WTC11 (cell line): ENCODE measurements at regions not wholly inside any gene's neighbourhood (a gene's known extent, or its start where the extent isn't known, plus 50 kb on each side); places are given as distances from the start of the nearest gene placed in this dataset.

Experiments used
- ATAC-seq: fragments of 200-7000 bp; cut with Tn5 transposase; 2 replicates; pipeline ENCODE4 v1.10.0; 2021; ENCODE audit warnings: mild to moderate bottlenecking, moderate library complexity
- CTCF ChIA-PET: fragments of 300-600 bp; sonication (Branson Sonifier 250); formaldehyde crosslinking; loops from one replicate; lab custom pipeline; 2021; ENCODE audit warnings: antibody characterized with exemption; lab: Charles Lee
- POLR2A ChIA-PET: fragments of 350-600 bp; sonication (Branson Sonifier 250); formaldehyde crosslinking; loops from one replicate; lab custom pipeline; 2021; ENCODE audit warnings: antibody characterized with exemption; lab: Charles Lee
- DNase-seq: peaks from one replicate; pipeline ENCODE4 v3.0.0; 2021; ENCODE audit warnings: low spot score
- H3K27ac Mint-ChIP-seq: 2 replicates; pipeline ENCODE4 v1.8.0; 2021; ENCODE audit warnings: mixed read lengths
- H3K27me3 Mint-ChIP-seq: 2 replicates; pipeline ENCODE4 v1.8.0; 2021; ENCODE audit warnings: low read depth, mild to moderate bottlenecking, moderate library complexity, mixed read lengths
- H3K36me3 Mint-ChIP-seq: 2 replicates; pipeline ENCODE4 v1.8.0; 2021; ENCODE audit warnings: mixed read lengths
- H3K4me1 Mint-ChIP-seq: 2 replicates; pipeline ENCODE4 v1.8.0; 2022; ENCODE audit warnings: mixed read lengths
- H3K4me3 Mint-ChIP-seq: 2 replicates; pipeline ENCODE4 v1.8.0; 2021; ENCODE audit warnings: mild to moderate bottlenecking, moderate library complexity, mixed read lengths
- H3K9me3 Mint-ChIP-seq: 2 replicates; pipeline ENCODE4 v1.8.0; 2021; ENCODE audit warnings: mixed read lengths
- ATF3 ChIP-seq: sonication (generic); formaldehyde crosslinking; conservative IDR thresholded peaks from 2 replicates; pipeline ENCODE4 v1.8.1; 2022; ENCODE audit warnings: mild to moderate bottlenecking, missing genetic modification reagents
- CREB1 ChIP-seq: sonication (generic); formaldehyde crosslinking; IDR thresholded peaks from 2 replicates; pipeline ENCODE4 v1.8.0; 2023; ENCODE audit warnings: mild to moderate bottlenecking, missing genetic modification reagents
- ELF4 ChIP-seq: sonication (generic); formaldehyde crosslinking; IDR thresholded peaks from 2 replicates; pipeline ENCODE4 v1.8.1; 2022; ENCODE audit warnings: low read depth, mild to moderate bottlenecking, moderate library complexity, missing genetic modification reagents
- FOXJ3 ChIP-seq: sonication (generic); formaldehyde crosslinking; IDR thresholded peaks from 2 replicates; pipeline ENCODE4 v1.9.0; 2021; ENCODE audit warnings: missing genetic modification reagents, mild to moderate bottlenecking, borderline replicate concordance
- IRF2 ChIP-seq: sonication (generic); formaldehyde crosslinking; IDR thresholded peaks from 2 replicates; pipeline ENCODE4 v1.8.0; 2022; ENCODE audit warnings: low read depth, missing genetic modification reagents, borderline replicate concordance
- JAZF1 ChIP-seq: fragments of 250-450 bp; sonication (Bioruptor Pico); IDR thresholded peaks from 2 replicates; pipeline ENCODE4 v1.9.0; 2021; ENCODE audit warnings: moderate library complexity, mild to moderate bottlenecking, inconsistent platforms
- NFATC4 ChIP-seq: fragments of 250-450 bp; sonication (Bioruptor Pico); IDR thresholded peaks from 2 replicates; pipeline ENCODE4 v1.9.0; 2021; ENCODE audit warnings: mild to moderate bottlenecking
- NFE2L1 ChIP-seq: sonication (generic); formaldehyde crosslinking; IDR thresholded peaks from 2 replicates; pipeline ENCODE4 v1.8.1; 2023; ENCODE audit warnings: missing genetic modification reagents
- NFYB ChIP-seq: sonication (generic); formaldehyde crosslinking; conservative IDR thresholded peaks from 2 replicates; pipeline ENCODE4 v1.8.0; 2022; ENCODE audit warnings: low read depth, missing genetic modification reagents
- NR1H2 ChIP-seq: sonication (generic); formaldehyde crosslinking; IDR thresholded peaks from 2 replicates; pipeline ENCODE4 v1.9.0; 2021; ENCODE audit warnings: mild to moderate bottlenecking, moderate library complexity, missing genetic modification reagents
- NR3C1 ChIP-seq: sonication (generic); formaldehyde crosslinking; conservative IDR thresholded peaks from 2 replicates; pipeline ENCODE4 v1.8.1; 2023; ENCODE audit warnings: low read depth, mild to moderate bottlenecking, missing genetic modification reagents
- PRDM15 ChIP-seq: sonication (generic); formaldehyde crosslinking; IDR thresholded peaks from 2 replicates; pipeline ENCODE4 v1.8.0; 2022; ENCODE audit warnings: missing genetic modification reagents
- RORB ChIP-seq: fragments of 250-450 bp; sonication (Bioruptor Pico); IDR thresholded peaks from 2 replicates; pipeline ENCODE4 v1.9.0; 2021; ENCODE audit warnings: mild to moderate bottlenecking
- TCF7 ChIP-seq: sonication (generic); formaldehyde crosslinking; IDR thresholded peaks from 2 replicates; pipeline ENCODE4 v1.8.0; 2022; ENCODE audit warnings: mild to moderate bottlenecking, low read depth, missing genetic modification reagents, moderate library complexity
- USF1 ChIP-seq: sonication (generic); formaldehyde crosslinking; IDR thresholded peaks from 2 replicates; pipeline ENCODE4 v1.8.0; 2022; ENCODE audit warnings: mild to moderate bottlenecking, missing genetic modification reagents
- ZNF138 ChIP-seq: sonication (generic); formaldehyde crosslinking; conservative IDR thresholded peaks from 2 replicates; pipeline ENCODE4 v1.8.1; 2022; ENCODE audit warnings: mild to moderate bottlenecking, moderate library complexity, missing genetic modification reagents
- ZNF416 ChIP-seq: fragments of 250-450 bp; sonication (Bioruptor Pico); IDR thresholded peaks from 2 replicates; pipeline ENCODE4 v1.9.0; 2021; ENCODE audit warnings: mild to moderate bottlenecking, inconsistent platforms
- TF ChIP-seq, protein P1 (sequence below): sonication (generic); formaldehyde crosslinking; IDR thresholded peaks from 2 replicates; pipeline ENCODE4 v1.8.0; 2023; ENCODE audit warnings: missing genetic modification reagents, mild to moderate bottlenecking, borderline replicate concordance
- TF ChIP-seq, protein P2 (sequence below): fragments of 200-600 bp; IDR thresholded peaks from 2 replicates; pipeline ENCODE4 v1.8.0; 2022; ENCODE audit warnings: antibody characterized with exemption

DNA sequence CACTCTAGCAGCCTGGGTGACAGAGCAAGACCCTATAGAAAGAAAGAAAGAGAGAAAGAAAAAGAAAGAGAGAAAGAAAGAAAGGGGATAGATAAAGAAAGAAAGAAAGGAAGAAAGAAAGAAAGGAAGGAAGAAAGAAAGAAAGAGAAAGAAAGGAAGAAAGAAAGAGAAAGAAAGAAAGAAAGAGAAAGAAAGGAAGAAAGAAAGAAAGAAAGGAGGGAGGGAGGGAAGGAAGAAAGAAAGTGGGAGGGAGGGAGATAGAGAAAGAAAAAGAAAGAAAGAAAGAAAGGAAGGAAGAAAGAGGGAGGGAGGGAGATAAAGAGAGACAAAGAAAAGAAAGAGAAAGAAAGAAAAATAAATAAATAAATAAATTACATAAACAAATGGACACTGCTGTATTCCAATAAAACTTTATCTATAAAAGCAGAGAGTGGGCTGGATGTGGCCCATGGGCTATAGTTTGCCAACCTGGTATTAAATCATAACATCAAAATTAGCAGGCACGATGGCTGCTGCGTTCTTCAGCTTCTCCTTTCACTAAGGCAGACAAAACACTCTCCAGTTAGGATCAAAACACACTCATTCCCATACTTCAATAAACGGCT lies 165.0 kb downstream of the ZNF674 start (continued):
- no peak for TF ChIP-seq PRDM15 (CRISPR knock-in tag)

DNA sequence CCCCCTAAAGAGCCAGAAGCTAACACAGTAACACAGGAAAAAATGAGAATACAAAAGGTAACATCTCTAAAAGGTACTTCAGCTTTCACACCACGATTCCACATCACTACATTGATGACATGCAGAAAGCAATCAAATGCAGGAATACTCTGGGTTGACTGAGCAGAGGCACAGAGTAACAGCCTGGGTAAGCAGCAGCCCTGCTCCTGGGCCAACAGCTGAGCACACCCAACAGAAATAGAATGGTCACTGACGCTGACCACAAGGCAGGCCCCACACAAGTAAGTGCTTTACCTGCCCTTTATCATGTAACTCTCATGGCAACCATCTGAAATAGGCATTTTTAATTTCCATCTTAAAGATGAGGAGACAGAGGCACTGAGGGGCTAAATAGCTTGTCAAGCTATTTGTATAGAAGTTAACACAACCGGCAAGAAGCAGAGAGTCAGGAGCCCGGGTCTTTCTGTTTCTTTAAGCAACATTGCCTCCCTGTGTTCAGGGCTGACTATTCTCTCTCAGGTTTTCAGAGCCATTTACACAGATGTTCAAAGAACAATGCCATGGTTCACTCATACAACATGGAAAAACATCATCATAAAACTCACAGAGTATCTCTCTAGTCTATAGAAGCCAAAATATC lies 168.9 kb downstream of the ZNF674 start:
- DNase-seq (peak; percentile 11), ATAC-seq (peak; percentile 88)
- Mint-ChIP-seq H3K36me3 (0 out of 2 replicates have a peak, but pooled peaks cover 3% of the 10 kb centered on the region), H3K27ac (peak overlapping the region; percentile 95), H3K4me3 (no peak overlapping the region), H3K4me1 (peaks cover 19% of the 10 kb centered on the region), H3K27me3 (no peaks in the 10 kb centered on the region), H3K9me3 (peaks cover 9% of the 10 kb centered on the region; the same call in 1 of the 2 replicates)
- ChIA-PET CTCF (interaction anchor here (0.6 to 2.0 kb wide), 20 partner anchors 9 to 1054 kb away, joined by 3 to 11 read pairs (median 3); no protein-coding TSS in a partner anchor), POLR2A (interaction anchor here (0.6 to 1.0 kb wide), 2 partner anchors 11 to 50 kb away, joined by 6 to 9 read pairs; no protein-coding TSS in a partner anchor)
- TF ChIP-seq PRDM15 (CRISPR knock-in tag) (no peak), NR3C1 (CRISPR knock-in tag) (no peak), CREB1 (CRISPR knock-in tag) (no peak), NFATC4 (CRISPR knock-in tag) (no peak), JAZF1 (CRISPR knock-in tag) (no peak), ZNF138 (CRISPR knock-in tag) (no peak), ATF3 (no peak), RORB (no peak), TCF7 (CRISPR knock-in tag) (no peak), USF1 (CRISPR knock-in tag) (no peak), NFE2L1 (CRISPR knock-in tag) (no peak), IRF2 (no peak), NR1H2 (CRISPR knock-in tag) (no peak), NFYB (CRISPR knock-in tag) (no peak), FOXJ3 (CRISPR knock-in tag) (no peak), ELF4 (CRISPR knock-in tag) (no peak), ZNF416 (CRISPR knock-in tag) (no peak)
- TF ChIP-seq, protein P1, sequence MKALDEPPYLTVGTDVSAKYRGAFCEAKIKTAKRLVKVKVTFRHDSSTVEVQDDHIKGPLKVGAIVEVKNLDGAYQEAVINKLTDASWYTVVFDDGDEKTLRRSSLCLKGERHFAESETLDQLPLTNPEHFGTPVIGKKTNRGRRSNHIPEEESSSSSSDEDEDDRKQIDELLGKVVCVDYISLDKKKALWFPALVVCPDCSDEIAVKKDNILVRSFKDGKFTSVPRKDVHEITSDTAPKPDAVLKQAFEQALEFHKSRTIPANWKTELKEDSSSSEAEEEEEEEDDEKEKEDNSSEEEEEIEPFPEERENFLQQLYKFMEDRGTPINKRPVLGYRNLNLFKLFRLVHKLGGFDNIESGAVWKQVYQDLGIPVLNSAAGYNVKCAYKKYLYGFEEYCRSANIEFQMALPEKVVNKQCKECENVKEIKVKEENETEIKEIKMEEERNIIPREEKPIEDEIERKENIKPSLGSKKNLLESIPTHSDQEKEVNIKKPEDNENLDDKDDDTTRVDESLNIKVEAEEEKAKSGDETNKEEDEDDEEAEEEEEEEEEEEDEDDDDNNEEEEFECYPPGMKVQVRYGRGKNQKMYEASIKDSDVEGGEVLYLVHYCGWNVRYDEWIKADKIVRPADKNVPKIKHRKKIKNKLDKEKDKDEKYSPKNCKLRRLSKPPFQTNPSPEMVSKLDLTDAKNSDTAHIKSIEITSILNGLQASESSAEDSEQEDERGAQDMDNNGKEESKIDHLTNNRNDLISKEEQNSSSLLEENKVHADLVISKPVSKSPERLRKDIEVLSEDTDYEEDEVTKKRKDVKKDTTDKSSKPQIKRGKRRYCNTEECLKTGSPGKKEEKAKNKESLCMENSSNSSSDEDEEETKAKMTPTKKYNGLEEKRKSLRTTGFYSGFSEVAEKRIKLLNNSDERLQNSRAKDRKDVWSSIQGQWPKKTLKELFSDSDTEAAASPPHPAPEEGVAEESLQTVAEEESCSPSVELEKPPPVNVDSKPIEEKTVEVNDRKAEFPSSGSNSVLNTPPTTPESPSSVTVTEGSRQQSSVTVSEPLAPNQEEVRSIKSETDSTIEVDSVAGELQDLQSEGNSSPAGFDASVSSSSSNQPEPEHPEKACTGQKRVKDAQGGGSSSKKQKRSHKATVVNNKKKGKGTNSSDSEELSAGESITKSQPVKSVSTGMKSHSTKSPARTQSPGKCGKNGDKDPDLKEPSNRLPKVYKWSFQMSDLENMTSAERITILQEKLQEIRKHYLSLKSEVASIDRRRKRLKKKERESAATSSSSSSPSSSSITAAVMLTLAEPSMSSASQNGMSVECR (CRISPR knock-in tag), result no peak
- TF ChIP-seq, protein P2, sequence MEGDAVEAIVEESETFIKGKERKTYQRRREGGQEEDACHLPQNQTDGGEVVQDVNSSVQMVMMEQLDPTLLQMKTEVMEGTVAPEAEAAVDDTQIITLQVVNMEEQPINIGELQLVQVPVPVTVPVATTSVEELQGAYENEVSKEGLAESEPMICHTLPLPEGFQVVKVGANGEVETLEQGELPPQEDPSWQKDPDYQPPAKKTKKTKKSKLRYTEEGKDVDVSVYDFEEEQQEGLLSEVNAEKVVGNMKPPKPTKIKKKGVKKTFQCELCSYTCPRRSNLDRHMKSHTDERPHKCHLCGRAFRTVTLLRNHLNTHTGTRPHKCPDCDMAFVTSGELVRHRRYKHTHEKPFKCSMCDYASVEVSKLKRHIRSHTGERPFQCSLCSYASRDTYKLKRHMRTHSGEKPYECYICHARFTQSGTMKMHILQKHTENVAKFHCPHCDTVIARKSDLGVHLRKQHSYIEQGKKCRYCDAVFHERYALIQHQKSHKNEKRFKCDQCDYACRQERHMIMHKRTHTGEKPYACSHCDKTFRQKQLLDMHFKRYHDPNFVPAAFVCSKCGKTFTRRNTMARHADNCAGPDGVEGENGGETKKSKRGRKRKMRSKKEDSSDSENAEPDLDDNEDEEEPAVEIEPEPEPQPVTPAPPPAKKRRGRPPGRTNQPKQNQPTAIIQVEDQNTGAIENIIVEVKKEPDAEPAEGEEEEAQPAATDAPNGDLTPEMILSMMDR, result no peak
